ENCODE measurements at regions not wholly inside any gene's neighbourhood (a gene's known extent, or its start where the extent isn't known, plus 50 kb on each side); places are given as distances from the start of the nearest gene placed in this dataset.

- no peak for TF ChIP-seq CTCF (IDR thresholded peaks at IDR 0.05; ENCODE audit: low read depth, low read length, poor library complexity, severe bottlenecking)
- TF ChIP-seq EZH2phosphoT487 (IDR thresholded peaks at IDR 0.05; ENCODE audit: borderline replicate concordance, low read length): no peak
These were observed 247.5 kb downstream of the VAPA start for GRCh38 chr18:10161315-10161714.

DNA sequence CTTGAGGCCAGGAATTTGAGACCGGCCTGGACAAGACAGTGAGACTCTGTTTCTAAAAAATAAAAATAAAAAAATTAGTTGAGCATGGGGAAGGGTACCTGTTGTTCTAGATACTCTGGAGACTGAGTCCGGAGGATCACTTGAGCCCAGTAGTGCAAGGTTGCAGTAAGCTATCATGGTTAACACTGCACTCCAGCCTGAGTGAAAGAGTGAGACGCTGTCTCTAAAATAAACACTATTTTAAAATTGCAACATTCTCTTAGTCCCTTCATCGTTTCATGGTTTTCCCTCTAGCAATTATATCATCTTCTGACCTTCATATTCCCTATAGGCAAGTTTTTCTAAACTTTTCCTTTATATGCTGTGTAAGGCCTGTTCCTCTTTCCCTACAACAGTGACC lies 248.5 kb downstream of the VAPA start:
- Histone ChIP-seq H3F3A (ENCODE audit: control insufficient read depth, insufficient read depth) (no peaks in the 10 kb centered on the region), H3K9me3 (ENCODE audit: control insufficient read depth, insufficient read depth, low read length) (no peaks in the 10 kb centered on the region), H3K9me2 (replicated peaks; ENCODE audit: control insufficient read depth, low read length) (no peaks in the 10 kb centered on the region), H3K4me2 (ENCODE audit: low read length) (no peak overlapping the region), H3K4me3 (ENCODE audit: low read length) (no peak overlapping the region), H4K20me1 (ENCODE audit: control insufficient read depth, insufficient read depth, low read depth, low read length) (no peaks in the 10 kb centered on the region), H3K4me1 (ENCODE audit: control insufficient read depth, low read length) (no peaks in the 10 kb centered on the region), H3K79me2 (ENCODE audit: control insufficient read depth, low read length) (no peaks in the 10 kb centered on the region), H3K36me3 (ENCODE audit: control insufficient read depth, low read length) (no peaks in the 10 kb centered on the region), H3K27me3 (ENCODE audit: control insufficient read depth, low read length) (no peaks in the 10 kb centered on the region), H3K27ac (ENCODE audit: low read depth, low read length) (no peak overlapping the region)
- no peak for TF ChIP-seq EZH2phosphoT487 (IDR thresholded peaks at IDR 0.05; ENCODE audit: borderline replicate concordance, low read length)

More at GRCh38 chr18:10161315-10161714, 247.5 kb downstream of the VAPA start:
- Histone ChIP-seq H3F3A (ENCODE audit: control insufficient read depth, insufficient read depth) (no peaks in the 10 kb centered on the region), H3K4me3 (ENCODE audit: low read length) (no peak overlapping the region), H4K20me1 (ENCODE audit: control insufficient read depth, insufficient read depth, low read depth, low read length) (no peaks in the 10 kb centered on the region), H3K36me3 (ENCODE audit: control insufficient read depth, low read length) (no peaks in the 10 kb centered on the region), H3K9me3 (ENCODE audit: control insufficient read depth, insufficient read depth, low read length) (no peaks in the 10 kb centered on the region), H3K27me3 (ENCODE audit: control insufficient read depth, low read length) (no peaks in the 10 kb centered on the region), H3K4me2 (ENCODE audit: low read length) (no peak overlapping the region), H3K9me2 (replicated peaks; ENCODE audit: control insufficient read depth, low read length) (no peaks in the 10 kb centered on the region), H3K27ac (ENCODE audit: low read depth, low read length) (no peak overlapping the region), H3K79me2 (ENCODE audit: control insufficient read depth, low read length) (no peaks in the 10 kb centered on the region), H3K4me1 (ENCODE audit: control insufficient read depth, low read length) (no peaks in the 10 kb centered on the region)

DNA sequence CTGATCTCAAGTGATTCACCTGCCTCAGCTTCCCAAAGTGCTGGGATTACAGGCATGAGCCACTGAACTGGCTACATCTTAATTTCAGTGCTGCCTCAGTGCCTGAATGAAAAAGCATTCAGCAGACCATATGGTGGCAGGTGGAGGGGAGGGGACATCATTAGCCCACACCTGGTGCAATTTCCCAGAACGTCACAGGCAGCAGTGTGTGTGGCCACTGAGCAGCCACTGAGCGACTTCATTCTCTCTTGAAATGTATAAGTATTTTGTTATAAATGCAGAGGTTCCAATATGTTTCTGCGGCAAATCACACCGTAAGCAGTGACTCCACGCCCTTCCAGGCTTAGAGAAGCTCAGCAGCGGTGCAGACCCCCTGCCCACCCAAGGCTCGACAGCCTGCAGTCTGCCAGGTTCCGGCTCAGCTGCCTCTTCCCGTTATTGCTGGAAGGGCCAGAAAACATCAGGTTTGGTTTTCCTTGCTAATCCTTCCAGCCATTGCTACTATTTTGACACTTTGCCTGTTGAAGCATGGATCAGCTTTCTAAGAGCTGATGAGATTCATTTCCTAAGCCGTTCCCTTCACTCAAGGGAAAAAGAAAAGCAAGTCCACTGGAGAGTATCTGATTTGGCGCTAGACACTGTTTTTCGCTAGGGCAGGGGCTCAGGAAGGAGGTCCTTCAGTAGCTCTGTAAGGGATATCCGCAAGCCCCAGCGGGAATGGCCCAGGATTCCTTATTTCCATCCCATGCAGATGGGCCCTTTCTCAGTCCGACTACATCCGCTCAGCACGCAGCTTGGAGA lies 250.7 kb downstream of the VAPA start:
- Histone ChIP-seq H3K4me2 (ENCODE audit: low read length) (no peak overlapping the region), H3K79me2 (ENCODE audit: control insufficient read depth, low read length) (no peaks in the 10 kb centered on the region), H3K4me3 (ENCODE audit: low read length) (no peak overlapping the region), H3K36me3 (ENCODE audit: control insufficient read depth, low read length) (no peaks in the 10 kb centered on the region), H4K20me1 (ENCODE audit: control insufficient read depth, insufficient read depth, low read depth, low read length) (no peaks in the 10 kb centered on the region), H3K4me1 (ENCODE audit: control insufficient read depth, low read length) (no peaks in the 10 kb centered on the region), H3K27me3 (ENCODE audit: control insufficient read depth, low read length) (no peaks in the 10 kb centered on the region), H3K27ac (ENCODE audit: low read depth, low read length) (no peak overlapping the region), H3K9me3 (ENCODE audit: control insufficient read depth, insufficient read depth, low read length) (no peaks in the 10 kb centered on the region), H3K9me2 (replicated peaks; ENCODE audit: control insufficient read depth, low read length) (no peaks in the 10 kb centered on the region), H3F3A (ENCODE audit: control insufficient read depth, insufficient read depth) (no peaks in the 10 kb centered on the region)
- TF ChIP-seq EZH2phosphoT487 (IDR thresholded peaks at IDR 0.05; ENCODE audit: borderline replicate concordance, low read length) (no peak), CTCF (IDR thresholded peaks at IDR 0.05; ENCODE audit: low read depth, low read length, poor library complexity, severe bottlenecking) (no peak)

- Histone ChIP-seq H3K79me2 (ENCODE audit: control insufficient read depth, low read length) (no peaks in the 10 kb centered on the region), H3K36me3 (ENCODE audit: control insufficient read depth, low read length) (no peaks in the 10 kb centered on the region), H3K4me3 (ENCODE audit: low read length) (no peak overlapping the region), H3K27me3 (ENCODE audit: control insufficient read depth, low read length) (no peaks in the 10 kb centered on the region), H3K27ac (ENCODE audit: low read depth, low read length) (no peak overlapping the region), H4K20me1 (ENCODE audit: control insufficient read depth, insufficient read depth, low read depth, low read length) (no peaks in the 10 kb centered on the region), H3K9me3 (ENCODE audit: control insufficient read depth, insufficient read depth, low read length) (no peaks in the 10 kb centered on the region), H3F3A (ENCODE audit: control insufficient read depth, insufficient read depth) (no peaks in the 10 kb centered on the region), H3K9me2 (replicated peaks; ENCODE audit: control insufficient read depth, low read length) (no peaks in the 10 kb centered on the region), H3K4me2 (ENCODE audit: low read length) (no peak overlapping the region), H3K4me1 (ENCODE audit: control insufficient read depth, low read length) (no peaks in the 10 kb centered on the region)
- TF ChIP-seq CTCF (IDR thresholded peaks at IDR 0.05; ENCODE audit: low read depth, low read length, poor library complexity, severe bottlenecking) (no peak), EZH2phosphoT487 (IDR thresholded peaks at IDR 0.05; ENCODE audit: borderline replicate concordance, low read length) (no peak)
These were observed 252.5 kb downstream of the VAPA start for GRCh38 chr18:10166164-10166807.
